Body of pancreas (tissue), 4 donors: ENCODE measurements at regions not wholly inside any gene's neighbourhood (a gene's known extent, or its start where the extent isn't known, plus 50 kb on each side); places are given as distances from the start of the nearest gene placed in this dataset.

Experiments used
- ATAC-seq: fragments of 150-250 bp; one replicate; pipeline ENCODE4 v1.9.1; 2016
- DNase-seq, 4 donors: peaks; one replicate each; pipeline ENCODE4 v3.0.0-alpha.2; 2019
- H3K27ac ChIP-seq, 4 donors: fragments of 200-600 bp; sonication (generic); 1 replicate in 3 of 4; 2 replicates in 1 of 4; pipeline versions ENCODE4 v1.5.1 to v1.6.1; 2016 to 2019; ENCODE audit warnings: mild to moderate bottlenecking in 1 of 4, mixed read lengths in 1 of 4, moderate library complexity in 1 of 4
- H3K27me3 ChIP-seq, 2 donors: fragments of 200-600 bp; sonication (generic); one replicate each; pipeline ENCODE4 v1.6.0; 2016; ENCODE audit warnings: mild to moderate bottlenecking in 1 of 2
- H3K36me3 ChIP-seq, 2 donors: fragments of 200-600 bp; sonication (generic); replicated peaks in 1 of 2; 2 replicates each; pipeline ENCODE4 v1.5.1; 2016; ENCODE audit warnings: low read depth in 2 of 2; ENCODE audit not compliant: insufficient read depth in 1 of 2
- H3K4me1 ChIP-seq: fragments of 200-600 bp; sonication (generic); one replicate; pipeline ENCODE4 v1.6.0; 2016
- H3K4me3 ChIP-seq, 2 donors: fragments of 200-600 bp; sonication (generic); 1 replicate in 1 of 2; 2 replicates in 1 of 2; pipeline ENCODE4 v1.5.1; 2016 to 2019
- H3K9me3 ChIP-seq, 3 donors: fragments of 200-600 bp; sonication (generic); 1 replicate in 2 of 3; 2 replicates in 1 of 3; pipeline ENCODE4 v1.5.1; 2016
- POLR2A ChIP-seq, 3 donors: fragments of 450-650 bp; IDR thresholded peaks; one replicate each; pipeline ENCODE4 v1.6.1; 2016; ENCODE audit warnings: antibody characterized with exemption in 3 of 3, mild to moderate bottlenecking in 2 of 3
- WGBS, 2 donors: methylation state at CpG; one replicate each; pipeline ENCODE4 v1.1.5; 2017; 5-methylcytosine and 5-hydroxymethylcytosine counted together
- intact Hi-C: fragments of 100-400 bp; cut with DNase I; formaldehyde crosslinking; loops from one replicate; pipeline ENCODE4 v1.15.1; 2023
- TF ChIP-seq, protein P1 (sequence below), 7 experiments: fragments of 450-650 bp in 4 of 7; fragments of 200-600 bp in 3 of 7; sonication (generic) in 3 of 7; IDR thresholded peaks; one replicate each; pipeline ENCODE4 v1.5.1; 2016 to 2019; ENCODE audit warnings: antibody characterized with exemption in 7 of 7

DNA sequence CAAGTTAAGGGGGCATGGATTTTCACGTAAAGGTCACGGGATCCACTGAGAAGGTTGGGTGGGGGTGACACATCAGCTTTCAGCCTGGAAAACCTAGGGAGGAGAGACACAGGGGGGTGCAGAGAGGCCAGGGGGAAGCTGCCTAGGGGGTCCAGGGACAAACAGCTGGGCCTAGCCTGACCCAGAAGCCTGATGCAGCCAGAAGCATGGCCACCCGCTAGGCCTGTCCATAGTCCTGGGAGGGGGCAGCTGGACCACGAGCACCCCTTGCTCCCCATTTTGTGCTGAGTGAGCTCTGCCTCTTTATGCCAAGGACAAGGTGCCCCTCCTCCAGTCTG lies 322.7 kb upstream of the RTL1 start:
- H3K4me1 ChIP-seq: no peaks in the 10 kb centered on the region
- H3K36me3 ChIP-seq: no peaks in the 10 kb centered on the region
- H3K4me3 ChIP-seq: no peak overlapping the region
- ATAC-seq (no peak), DNase-seq (no peak)
- WGBS, 2 donors: 71 to 81% methylated on average over 2 to 4 of the region's 4 CpGs
- TF ChIP-seq POLR2A (IDR thresholded peaks at IDR 0.05): no peak
- TF ChIP-seq, protein P1, sequence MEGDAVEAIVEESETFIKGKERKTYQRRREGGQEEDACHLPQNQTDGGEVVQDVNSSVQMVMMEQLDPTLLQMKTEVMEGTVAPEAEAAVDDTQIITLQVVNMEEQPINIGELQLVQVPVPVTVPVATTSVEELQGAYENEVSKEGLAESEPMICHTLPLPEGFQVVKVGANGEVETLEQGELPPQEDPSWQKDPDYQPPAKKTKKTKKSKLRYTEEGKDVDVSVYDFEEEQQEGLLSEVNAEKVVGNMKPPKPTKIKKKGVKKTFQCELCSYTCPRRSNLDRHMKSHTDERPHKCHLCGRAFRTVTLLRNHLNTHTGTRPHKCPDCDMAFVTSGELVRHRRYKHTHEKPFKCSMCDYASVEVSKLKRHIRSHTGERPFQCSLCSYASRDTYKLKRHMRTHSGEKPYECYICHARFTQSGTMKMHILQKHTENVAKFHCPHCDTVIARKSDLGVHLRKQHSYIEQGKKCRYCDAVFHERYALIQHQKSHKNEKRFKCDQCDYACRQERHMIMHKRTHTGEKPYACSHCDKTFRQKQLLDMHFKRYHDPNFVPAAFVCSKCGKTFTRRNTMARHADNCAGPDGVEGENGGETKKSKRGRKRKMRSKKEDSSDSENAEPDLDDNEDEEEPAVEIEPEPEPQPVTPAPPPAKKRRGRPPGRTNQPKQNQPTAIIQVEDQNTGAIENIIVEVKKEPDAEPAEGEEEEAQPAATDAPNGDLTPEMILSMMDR (IDR thresholded peaks at IDR 0.05): no peak
- H3K27me3 ChIP-seq: no peaks in the 10 kb centered on the region
- intact Hi-C loops: no loop called here
- H3K9me3 ChIP-seq: no peaks in the 10 kb centered on the region
- no peak overlapping the region for H3K27ac ChIP-seq

DNA sequence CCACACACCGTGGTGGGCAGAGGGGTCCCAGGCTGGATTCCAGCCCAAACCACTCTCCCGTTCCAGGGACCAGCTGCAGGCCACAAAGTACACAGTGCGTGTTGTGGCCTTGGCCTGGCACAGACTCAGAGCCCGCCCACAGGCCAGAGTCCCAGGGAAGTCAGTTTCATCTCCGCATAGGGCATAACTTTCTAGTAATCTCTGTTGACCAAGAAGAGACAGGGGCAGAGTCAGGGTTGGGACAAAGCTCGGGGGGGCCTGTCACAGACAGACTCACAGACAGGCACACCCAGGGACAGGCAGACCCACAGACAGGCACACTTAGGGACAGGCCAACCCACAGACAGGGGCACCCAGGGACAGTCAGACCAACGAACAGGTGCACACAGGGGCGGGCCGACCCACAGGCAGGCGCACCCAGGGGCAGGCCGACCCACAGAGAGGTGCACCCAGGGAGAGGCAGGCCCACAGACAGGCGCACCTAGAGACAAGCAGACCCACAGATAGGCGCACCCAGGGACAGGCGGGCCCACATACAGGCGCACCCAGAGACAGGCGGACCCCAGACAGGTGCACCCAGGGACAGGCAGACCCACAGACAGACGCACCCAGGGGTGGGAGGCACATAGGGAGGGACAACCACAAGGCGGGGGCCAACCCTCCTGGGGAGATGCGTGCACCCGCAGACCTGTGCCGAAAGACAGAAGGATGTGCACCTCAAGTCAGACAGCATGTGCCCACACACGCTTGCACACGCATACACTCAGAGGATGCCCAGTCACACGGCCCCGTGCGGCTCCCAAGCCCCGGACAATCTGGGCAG lies 323.3 kb upstream of the RTL1 start:
- DNase-seq (peak in 2 of 4 donors; percentile 16 to 40), ATAC-seq (no peak)
- Histone ChIP-seq H3K27me3 (no peaks in the 10 kb centered on the region), H3K36me3 (no peaks in the 10 kb centered on the region), H3K27ac (no peak overlapping the region), H3K4me1 (no peaks in the 10 kb centered on the region), H3K4me3 (no peak overlapping the region), H3K9me3 (no peaks in the 10 kb centered on the region)
- WGBS, 2 donors: 72 to 75% methylated on average over 16 to 26 of the region's 27 CpGs
- intact Hi-C loops: no loop called here
- TF ChIP-seq, protein P1 (IDR thresholded peaks at IDR 0.05): no peak
- no peak for TF ChIP-seq POLR2A (IDR thresholded peaks at IDR 0.05)

DNA sequence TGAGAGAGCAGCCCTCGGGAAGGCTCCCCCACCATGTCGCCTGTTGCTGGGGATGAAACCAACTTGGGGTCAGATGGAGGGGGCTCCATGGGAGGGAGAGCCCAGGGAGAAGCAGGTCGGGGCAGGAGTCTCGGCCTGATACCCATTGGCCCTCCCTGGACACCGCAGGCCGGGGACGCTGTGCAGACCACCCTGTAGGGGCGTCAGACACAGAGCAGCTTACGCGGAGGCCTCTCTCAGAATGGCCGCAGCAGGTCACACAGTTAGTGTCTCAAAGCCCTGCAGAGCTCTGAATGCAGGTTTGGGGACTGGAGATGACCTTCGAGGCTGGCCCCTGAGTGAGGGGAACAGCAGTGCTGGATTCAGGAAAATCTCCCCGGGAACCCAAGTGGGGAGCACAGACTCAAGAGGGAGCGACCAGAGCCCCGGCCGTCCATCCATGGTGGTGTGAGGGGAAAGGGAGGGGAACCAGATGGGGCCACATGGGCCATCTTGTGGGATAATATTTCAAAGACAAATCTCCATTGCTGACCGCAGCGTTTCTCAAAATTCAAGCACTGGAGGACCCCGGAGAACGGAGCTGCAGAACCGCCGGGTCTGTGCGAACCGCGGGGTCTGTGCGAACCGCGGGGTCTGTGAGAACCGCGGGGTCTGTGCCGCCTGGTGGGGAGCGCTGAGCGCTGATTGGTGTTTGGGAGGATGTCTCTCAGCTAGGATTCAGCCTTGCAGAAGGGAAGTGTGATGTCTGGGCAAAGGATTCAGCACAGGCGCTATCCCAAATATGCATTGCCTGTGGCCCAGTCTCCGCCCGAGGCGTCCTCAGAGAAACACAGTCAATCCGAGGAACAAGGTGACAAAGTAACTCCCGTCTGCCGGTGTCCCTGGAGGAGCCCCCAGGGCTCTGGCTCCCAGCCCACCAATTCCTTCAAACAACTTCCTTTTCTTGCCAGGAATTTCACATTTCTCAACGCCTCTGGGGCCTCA lies 324.4 kb upstream of the RTL1 start:
- H3K36me3 ChIP-seq: no peaks in the 10 kb centered on the region
- no peaks in the 10 kb centered on the region for H3K27me3 ChIP-seq
- TF ChIP-seq, protein P1 (IDR thresholded peaks at IDR 0.05): no peak
- TF ChIP-seq POLR2A (IDR thresholded peaks at IDR 0.05): no peak
- peak in 1 of 4 donors; percentile 3 for DNase-seq
- ATAC-seq: no peak
- no peak overlapping the region for H3K4me3 ChIP-seq
- H3K9me3 ChIP-seq: no peaks in the 10 kb centered on the region
- 84 to 86% methylated on average over 36 to 39 of the region's 41 CpGs for WGBS, 2 donors
- intact Hi-C loops: no loop called here
- no peak overlapping the region for H3K27ac ChIP-seq
- no peaks in the 10 kb centered on the region for H3K4me1 ChIP-seq

DNA sequence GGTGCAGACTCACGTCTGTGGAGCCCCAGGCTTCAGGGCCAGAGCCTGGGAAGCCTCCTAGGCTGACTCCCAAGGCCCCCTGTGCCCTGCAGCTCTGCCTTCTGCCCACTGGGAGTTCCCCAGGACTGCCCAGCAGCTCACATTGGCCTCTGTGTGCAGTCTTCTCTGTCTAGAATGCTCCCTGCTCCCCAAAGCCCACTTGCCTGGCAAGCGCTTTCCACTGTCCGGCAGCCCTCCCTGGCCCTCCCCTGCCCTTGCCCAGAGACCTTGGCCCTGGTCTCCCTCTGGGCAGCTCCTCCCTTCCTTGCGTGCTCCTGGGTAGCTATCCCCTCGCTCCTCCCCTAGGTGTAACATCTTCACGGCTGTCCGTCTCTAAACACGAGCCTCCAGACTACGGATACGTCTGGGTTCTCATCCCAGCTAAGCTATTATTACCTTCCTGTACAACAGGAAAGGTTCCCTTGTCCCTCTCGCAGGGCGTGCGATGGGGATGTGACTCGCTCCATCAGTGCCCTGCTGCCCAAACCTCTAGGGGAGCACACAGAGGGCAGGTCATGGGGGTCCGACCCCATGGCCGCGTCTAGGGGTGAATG lies 325.5 kb upstream of the RTL1 start:
- DNase-seq (peak in 1 of 4 donors; percentile 4), ATAC-seq (no peak)
- 83 to 92% methylated on average over 14 to 17 of the region's 17 CpGs for WGBS, 2 donors
- H3K36me3 ChIP-seq: no peaks in the 10 kb centered on the region
- no peaks in the 10 kb centered on the region for H3K9me3 ChIP-seq
- no peak overlapping the region for H3K27ac ChIP-seq
- no peak overlapping the region for H3K4me3 ChIP-seq
- no peaks in the 10 kb centered on the region for H3K4me1 ChIP-seq
- intact Hi-C loops: no loop called here
- TF ChIP-seq, protein P1 (IDR thresholded peaks at IDR 0.05): no peak
- TF ChIP-seq POLR2A (IDR thresholded peaks at IDR 0.05): no peak
- no peaks in the 10 kb centered on the region for H3K27me3 ChIP-seq
